ENCODE measurements at regions not wholly inside any gene's neighbourhood (a gene's known extent, or its start where the extent isn't known, plus 50 kb on each side); places are given as distances from the start of the nearest gene placed in this dataset.

DNA sequence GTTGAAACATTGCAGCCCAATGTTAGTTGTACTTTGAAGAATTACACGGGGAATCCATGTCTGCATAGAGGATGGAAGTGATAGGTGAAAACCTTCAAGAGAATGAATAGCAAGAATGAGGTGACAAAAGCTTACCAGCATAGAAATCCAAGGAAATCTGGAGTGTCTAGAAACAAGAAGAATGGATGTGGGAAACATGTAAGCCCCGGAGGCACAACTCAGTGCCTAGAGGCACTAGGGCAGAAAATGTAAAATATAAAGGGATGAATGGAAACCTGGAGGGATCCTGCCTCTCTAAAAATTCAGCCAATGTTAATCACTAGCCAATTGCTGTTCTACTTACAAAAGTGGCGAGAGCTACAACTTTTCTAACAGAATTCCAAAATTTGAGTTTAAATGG is 619.0 kb downstream of the TBL1XR1 start:
- no peaks in the 10 kb centered on the region for H3K27me3 ChIP-seq (ENCODE audit: control insufficient read depth in 2 of 2, insufficient read depth in 2 of 2, low read length in 2 of 2)
- ChIA-PET POLR2A (no interaction called here), CTCF (no interaction called here)
- intact Hi-C loops (cut with micrococcal nuclease): no loop called here
- no peaks in the 10 kb centered on the region for H3K4me1 ChIP-seq (ENCODE audit: control insufficient read depth in 2 of 2, insufficient read depth in 2 of 2, low read length in 2 of 2)
- H3K9me3 ChIP-seq (ENCODE audit: control insufficient read depth in 2 of 3, low read length in 3 of 3): no peaks in the 10 kb centered on the region
- no peaks in the 10 kb centered on the region for H3K36me3 ChIP-seq (ENCODE audit: control insufficient read depth in 2 of 3, insufficient read depth in 3 of 3, low read length in 3 of 3)
- H3K4me3 Mint-ChIP-seq: no peak overlapping the region
- no peaks in the 10 kb centered on the region for H3K27me3 Mint-ChIP-seq
- H3K9me3 Mint-ChIP-seq: peaks cover 0 to 9% (median 0%) of the 10 kb centered on the region in 11 donors
- H3K36me3 Mint-ChIP-seq: no peaks in the 10 kb centered on the region
- no peak overlapping the region for H3K27ac Mint-ChIP-seq
- ATAC-seq (no peak), DNase-seq (no peak)
- no peaks in the 10 kb centered on the region for H3K4me1 Mint-ChIP-seq
- no peak overlapping the region for H3K27ac ChIP-seq (ENCODE audit: low read depth, low read length)
- no peak overlapping the region for H3K4me3 ChIP-seq (ENCODE audit: low read length)

DNA sequence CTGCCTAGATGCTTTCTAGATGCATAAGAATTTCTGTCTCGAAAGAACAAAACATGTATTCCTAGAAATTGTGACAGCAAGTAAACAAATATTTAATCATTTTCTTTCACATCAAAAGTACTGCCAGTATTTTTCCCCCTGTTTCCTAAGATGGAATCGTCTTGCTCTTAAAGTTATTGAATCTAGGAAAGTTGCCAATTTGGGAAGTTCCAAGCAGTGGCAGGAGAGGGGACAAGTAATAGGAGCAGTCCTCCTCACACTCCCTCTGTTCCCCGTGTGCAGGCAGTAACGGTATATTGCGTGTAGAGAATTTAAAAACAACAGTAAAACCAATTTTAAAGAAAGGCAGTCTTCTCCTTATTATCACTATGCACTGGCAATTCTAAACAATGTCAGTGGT is 619.8 kb downstream of the TBL1XR1 start:
- H3K36me3 ChIP-seq (ENCODE audit: control insufficient read depth in 2 of 3, insufficient read depth in 3 of 3, low read length in 3 of 3): no peaks in the 10 kb centered on the region
- ATAC-seq (no peak), DNase-seq (no peak)
- ChIA-PET CTCF (no interaction called here), POLR2A (no interaction called here)
- no peak overlapping the region for H3K27ac ChIP-seq (ENCODE audit: low read depth, low read length)
- no peaks in the 10 kb centered on the region for H3K36me3 Mint-ChIP-seq
- no peaks in the 10 kb centered on the region for H3K4me1 Mint-ChIP-seq
- intact Hi-C loops (cut with micrococcal nuclease): no loop called here
- H3K9me3 ChIP-seq (ENCODE audit: control insufficient read depth in 2 of 3, low read length in 3 of 3): no peaks in the 10 kb centered on the region
- H3K27ac Mint-ChIP-seq: no peak overlapping the region
- no peaks in the 10 kb centered on the region for H3K27me3 Mint-ChIP-seq
- peaks cover 0 to 9% (median 0%) of the 10 kb centered on the region in 11 donors for H3K9me3 Mint-ChIP-seq
- H3K27me3 ChIP-seq (ENCODE audit: control insufficient read depth in 2 of 2, insufficient read depth in 2 of 2, low read length in 2 of 2): no peaks in the 10 kb centered on the region
- H3K4me3 ChIP-seq (ENCODE audit: low read length): no peak overlapping the region
- H3K4me1 ChIP-seq (ENCODE audit: control insufficient read depth in 2 of 2, insufficient read depth in 2 of 2, low read length in 2 of 2): no peaks in the 10 kb centered on the region
- H3K4me3 Mint-ChIP-seq: no peak overlapping the region

DNA sequence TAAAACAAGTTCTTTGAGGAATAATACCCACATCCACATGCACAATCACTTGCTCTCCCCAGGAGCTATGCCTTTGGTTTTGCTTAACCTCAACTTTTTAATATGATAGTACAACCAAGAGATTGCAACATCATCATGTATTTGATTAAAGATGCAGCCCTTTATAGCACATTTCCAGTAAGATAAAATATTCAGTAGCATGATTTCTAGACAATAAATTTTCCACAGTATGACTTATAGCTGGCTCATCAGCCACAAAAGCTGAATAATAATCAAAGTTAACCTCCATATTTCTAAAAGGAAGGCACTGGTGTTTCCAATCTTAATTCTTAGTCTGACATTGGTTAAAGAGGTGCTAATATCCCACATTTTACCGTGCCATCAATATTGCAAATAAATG is 622.5 kb downstream of the TBL1XR1 start:
- ChIA-PET CTCF (no interaction called here), POLR2A (interaction anchor here (0.5 kb wide), 1 partner anchor 642 kb away, joined by 3 read pairs; no protein-coding TSS in a partner anchor)
- intact Hi-C loops (cut with micrococcal nuclease): no loop called here
- Histone ChIP-seq H3K27me3 (ENCODE audit: control insufficient read depth in 2 of 2, insufficient read depth in 2 of 2, low read length in 2 of 2) (no peaks in the 10 kb centered on the region), H3K27ac (ENCODE audit: low read depth, low read length) (no peak overlapping the region), H3K4me1 (ENCODE audit: control insufficient read depth in 2 of 2, insufficient read depth in 2 of 2, low read length in 2 of 2) (no peaks in the 10 kb centered on the region), H3K9me3 (ENCODE audit: control insufficient read depth in 2 of 3, low read length in 3 of 3) (no peaks in the 10 kb centered on the region), H3K4me3 (ENCODE audit: low read length) (no peak overlapping the region), H3K36me3 (ENCODE audit: control insufficient read depth in 2 of 3, insufficient read depth in 3 of 3, low read length in 3 of 3) (no peaks in the 10 kb centered on the region)
- H3K4me1 Mint-ChIP-seq: no peaks in the 10 kb centered on the region
- no peaks in the 10 kb centered on the region for H3K27me3 Mint-ChIP-seq
- peaks cover 0 to 4% (median 0%) of the 10 kb centered on the region in 11 donors for H3K9me3 Mint-ChIP-seq
- no peak for ATAC-seq
- no peaks in the 10 kb centered on the region for H3K36me3 Mint-ChIP-seq
- no peak overlapping the region for H3K27ac Mint-ChIP-seq
- DNase-seq: no peak
- no peak overlapping the region for H3K4me3 Mint-ChIP-seq

DNA sequence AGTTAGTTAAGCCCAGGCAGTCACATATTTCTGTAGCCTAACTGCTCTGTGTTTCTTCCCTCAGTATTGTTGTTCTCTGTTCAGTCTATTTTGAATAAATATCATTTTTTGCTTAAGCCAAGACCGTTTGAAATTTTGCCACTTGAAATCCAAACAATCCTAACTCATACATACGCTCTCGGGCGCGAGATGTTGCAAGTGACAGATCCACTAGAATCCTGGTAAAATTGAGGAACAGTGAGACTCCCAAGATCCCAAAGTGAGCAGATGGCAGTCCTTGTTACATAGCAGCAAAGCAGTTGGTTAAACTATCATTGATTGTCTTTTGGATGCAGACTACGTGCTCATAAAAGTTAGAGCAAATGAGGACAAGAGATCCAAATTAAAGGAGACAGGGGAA is 625.4 kb downstream of the TBL1XR1 start:
- no peaks in the 10 kb centered on the region for H3K36me3 ChIP-seq (ENCODE audit: control insufficient read depth in 2 of 3, insufficient read depth in 3 of 3, low read length in 3 of 3)
- Mint-ChIP-seq H3K4me3 (no peak overlapping the region), H3K4me1 (no peaks in the 10 kb centered on the region), H3K27ac (no peak overlapping the region), H3K27me3 (no peaks in the 10 kb centered on the region), H3K9me3 (peaks cover 0 to 4% (median 0%) of the 10 kb centered on the region in 11 donors), H3K36me3 (no peaks in the 10 kb centered on the region)
- intact Hi-C loops (cut with micrococcal nuclease): no loop called here
- no peak overlapping the region for H3K4me3 ChIP-seq (ENCODE audit: low read length)
- H3K9me3 ChIP-seq (ENCODE audit: control insufficient read depth in 2 of 3, low read length in 3 of 3): no peaks in the 10 kb centered on the region
- no peak overlapping the region for H3K27ac ChIP-seq (ENCODE audit: low read depth, low read length)
- no peak for ATAC-seq
- ChIA-PET CTCF (no interaction called here), POLR2A (no interaction called here)
- DNase-seq: no peak
- H3K4me1 ChIP-seq (ENCODE audit: control insufficient read depth in 2 of 2, insufficient read depth in 2 of 2, low read length in 2 of 2): no peaks in the 10 kb centered on the region
- no peaks in the 10 kb centered on the region for H3K27me3 ChIP-seq (ENCODE audit: control insufficient read depth in 2 of 2, insufficient read depth in 2 of 2, low read length in 2 of 2)

DNA sequence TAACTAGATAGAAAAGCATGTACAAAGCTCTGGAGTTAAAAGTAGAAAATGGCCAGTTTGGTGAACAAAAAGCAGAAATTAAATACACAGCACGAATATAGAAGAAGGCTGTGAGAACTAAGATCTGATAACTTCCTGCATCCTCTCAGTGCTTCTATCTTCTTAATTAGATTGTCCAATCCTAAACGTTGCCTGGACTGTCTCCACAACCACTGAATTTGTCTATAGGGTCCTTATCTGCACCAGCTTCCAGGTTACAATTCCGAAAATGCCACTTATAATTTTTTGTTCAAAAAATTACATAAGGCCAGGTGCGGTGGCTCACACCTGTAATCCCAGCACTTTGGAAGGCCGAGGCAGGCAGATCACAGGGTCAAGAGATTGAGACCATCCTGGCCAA is 626.3 kb downstream of the TBL1XR1 start:
- Histone ChIP-seq H3K36me3 (ENCODE audit: control insufficient read depth in 2 of 3, insufficient read depth in 3 of 3, low read length in 3 of 3) (no peaks in the 10 kb centered on the region), H3K27me3 (ENCODE audit: control insufficient read depth in 2 of 2, insufficient read depth in 2 of 2, low read length in 2 of 2) (no peaks in the 10 kb centered on the region), H3K4me3 (ENCODE audit: low read length) (no peak overlapping the region), H3K9me3 (ENCODE audit: control insufficient read depth in 2 of 3, low read length in 3 of 3) (no peaks in the 10 kb centered on the region), H3K4me1 (ENCODE audit: control insufficient read depth in 2 of 2, insufficient read depth in 2 of 2, low read length in 2 of 2) (no peaks in the 10 kb centered on the region), H3K27ac (ENCODE audit: low read depth, low read length) (no peak overlapping the region)
- Mint-ChIP-seq H3K4me3 (no peak overlapping the region), H3K27me3 (no peaks in the 10 kb centered on the region), H3K27ac (no peak overlapping the region), H3K9me3 (peaks cover 0 to 4% (median 0%) of the 10 kb centered on the region in 11 donors), H3K4me1 (no peaks in the 10 kb centered on the region), H3K36me3 (no peaks in the 10 kb centered on the region)
- DNase-seq: no peak
- intact Hi-C loops (cut with micrococcal nuclease): no loop called here
- ChIA-PET POLR2A (interaction anchor here (0.6 kb wide), 1 partner anchor 827 kb away, joined by 3 read pairs; no protein-coding TSS in a partner anchor), CTCF (no interaction called here)
- no peak for ATAC-seq

DNA sequence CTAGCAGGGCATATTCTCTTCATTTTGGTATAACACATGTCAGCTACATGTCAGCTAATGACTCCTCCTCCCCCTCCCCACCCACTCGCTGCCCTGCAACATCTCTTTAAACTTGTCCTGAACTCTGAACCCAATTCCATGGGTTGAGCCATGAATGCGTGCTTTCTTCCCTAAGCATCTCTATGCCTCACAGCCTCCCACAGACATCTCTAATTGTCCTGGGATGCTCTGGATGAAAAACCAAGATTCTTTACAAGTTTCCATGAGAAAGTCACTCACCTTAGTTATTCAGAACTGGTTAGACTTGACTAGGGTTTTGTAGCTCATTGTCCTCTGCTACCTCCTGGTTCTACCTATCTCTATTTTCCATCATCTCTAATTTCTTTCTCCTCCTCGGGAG is 629.1 kb downstream of the TBL1XR1 start:
- no peak for DNase-seq

DNA sequence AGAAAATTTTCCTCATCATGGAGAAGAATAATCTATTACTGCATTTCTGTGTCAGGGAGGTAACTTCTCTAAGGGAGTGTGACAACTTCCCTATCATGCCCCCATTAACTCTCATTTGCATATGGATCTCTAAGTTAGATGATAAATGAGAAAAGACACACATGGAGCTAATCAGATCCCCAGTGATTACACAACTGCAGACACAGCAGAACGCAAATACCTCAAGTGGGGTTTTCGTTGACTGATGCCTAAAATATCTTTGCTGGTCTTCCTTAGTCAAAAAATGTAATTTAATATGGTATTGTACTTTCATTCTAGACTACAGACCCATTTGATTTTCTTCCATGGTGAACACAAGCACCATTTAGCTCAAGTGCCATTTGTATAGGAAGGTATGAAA is 630.5 kb downstream of the TBL1XR1 start:
- Histone ChIP-seq H3K9me3 (ENCODE audit: control insufficient read depth in 2 of 3, low read length in 3 of 3) (no peaks in the 10 kb centered on the region), H3K36me3 (ENCODE audit: control insufficient read depth in 2 of 3, insufficient read depth in 3 of 3, low read length in 3 of 3) (no peaks in the 10 kb centered on the region), H3K4me1 (ENCODE audit: control insufficient read depth in 2 of 2, insufficient read depth in 2 of 2, low read length in 2 of 2) (no peaks in the 10 kb centered on the region), H3K27me3 (ENCODE audit: control insufficient read depth in 2 of 2, insufficient read depth in 2 of 2, low read length in 2 of 2) (no peaks in the 10 kb centered on the region), H3K27ac (ENCODE audit: low read depth, low read length) (no peak overlapping the region), H3K4me3 (ENCODE audit: low read length) (no peak overlapping the region)
- H3K4me3 Mint-ChIP-seq: no peak overlapping the region
- no peak overlapping the region for H3K27ac Mint-ChIP-seq
- DNase-seq: no peak
- intact Hi-C loops (cut with micrococcal nuclease): no loop called here
- no peaks in the 10 kb centered on the region for H3K4me1 Mint-ChIP-seq
- H3K27me3 Mint-ChIP-seq: no peaks in the 10 kb centered on the region
- POLR2A ChIA-PET: no interaction called here
- H3K36me3 Mint-ChIP-seq: no peaks in the 10 kb centered on the region
- ATAC-seq: no peak
- CTCF ChIA-PET: no interaction called here
- H3K9me3 Mint-ChIP-seq: peaks cover 0 to 15% (median 7%) of the 10 kb centered on the region in 11 donors

More for the DNA sequence above, 629.1 kb downstream of the TBL1XR1 start:
- Histone ChIP-seq H3K4me3 (ENCODE audit: low read length) (no peak overlapping the region), H3K27me3 (ENCODE audit: control insufficient read depth in 2 of 2, insufficient read depth in 2 of 2, low read length in 2 of 2) (no peaks in the 10 kb centered on the region), H3K27ac (ENCODE audit: low read depth, low read length) (no peak overlapping the region), H3K4me1 (ENCODE audit: control insufficient read depth in 2 of 2, insufficient read depth in 2 of 2, low read length in 2 of 2) (no peaks in the 10 kb centered on the region), H3K9me3 (ENCODE audit: control insufficient read depth in 2 of 3, low read length in 3 of 3) (no peaks in the 10 kb centered on the region), H3K36me3 (ENCODE audit: control insufficient read depth in 2 of 3, insufficient read depth in 3 of 3, low read length in 3 of 3) (no peaks in the 10 kb centered on the region)
- no peaks in the 10 kb centered on the region for H3K27me3 Mint-ChIP-seq
- ChIA-PET CTCF (no interaction called here), POLR2A (no interaction called here)
- intact Hi-C loops (cut with micrococcal nuclease): no loop called here
- H3K4me3 Mint-ChIP-seq: no peak overlapping the region
- no peaks in the 10 kb centered on the region for H3K36me3 Mint-ChIP-seq
- ATAC-seq: no peak
- H3K4me1 Mint-ChIP-seq: no peaks in the 10 kb centered on the region
- H3K27ac Mint-ChIP-seq: peak overlapping the region in 1 of 9 donors; percentile 26
- H3K9me3 Mint-ChIP-seq: peaks cover 0 to 15% (median 7%) of the 10 kb centered on the region in 11 donors
